NT2/D1 (cell line): ENCODE measurements at regions not wholly inside any gene's neighbourhood (a gene's known extent, or its start where the extent isn't known, plus 50 kb on each side); places are given as distances from the start of the nearest gene placed in this dataset.

Experiments
- SUZ12 ChIP-seq: IDR thresholded peaks from 2 replicates; pipeline ENCODE4 v1.6.1; 2011; ENCODE audit not compliant: insufficient read length, insufficient read depth; ENCODE audit errors: extremely low read depth
- ZNF274 ChIP-seq: IDR thresholded peaks from 2 replicates; pipeline ENCODE4 v1.6.1; 2011; ENCODE audit warnings: mild to moderate bottlenecking, low read depth, low read length

DNA sequence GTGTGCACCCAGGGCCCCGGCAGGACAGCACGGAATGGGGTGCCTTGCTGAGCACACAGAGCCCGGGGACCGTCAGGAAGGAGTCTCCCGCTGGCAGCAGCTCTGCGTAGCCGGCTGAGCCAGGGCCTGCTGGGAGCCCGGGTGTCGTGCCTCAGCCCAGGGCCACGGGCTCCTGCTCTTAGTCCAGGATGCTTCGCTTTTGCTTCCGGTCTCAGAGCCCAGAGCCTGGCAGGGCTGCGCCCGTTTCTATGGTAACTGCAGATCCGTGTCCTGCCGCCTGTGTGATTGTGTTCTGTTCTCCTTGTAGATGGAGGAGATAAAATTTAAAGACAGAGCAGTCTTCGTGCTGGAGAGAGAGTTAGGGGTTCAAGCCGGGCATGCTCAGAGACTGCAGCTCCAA, 53.7 kb upstream of the DPYSL4 start:
- no peak for TF ChIP-seq SUZ12
- no peak for TF ChIP-seq ZNF274
